ENCODE measurements at regions not wholly inside any gene's neighbourhood (a gene's known extent, or its start where the extent isn't known, plus 50 kb on each side); places are given as distances from the start of the nearest gene placed in this dataset.

DNA sequence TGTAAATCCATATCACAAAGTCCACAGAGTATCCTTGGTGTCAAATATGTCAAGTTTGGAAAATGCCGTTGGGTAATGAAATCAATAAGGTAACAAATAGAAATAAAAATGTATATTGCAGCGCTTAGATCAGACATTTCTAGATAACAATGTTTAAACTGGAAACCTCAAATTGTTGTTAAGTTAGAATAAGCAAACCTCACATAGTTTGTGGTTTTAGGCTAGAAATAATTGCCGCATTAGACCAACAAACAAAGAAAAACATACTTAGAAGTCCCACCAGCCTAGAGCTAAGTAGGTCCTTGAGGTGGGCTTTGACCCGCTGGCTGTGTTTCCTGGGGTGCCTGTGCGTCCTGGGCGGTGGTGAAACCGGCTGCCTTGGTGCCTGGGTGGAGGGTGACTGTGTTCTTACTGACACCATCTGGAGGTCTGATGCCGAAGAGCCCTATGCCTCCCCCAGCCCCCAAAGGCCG lies 71.4 kb downstream of the DACT2 start:
- TF ChIP-seq, protein P1, sequence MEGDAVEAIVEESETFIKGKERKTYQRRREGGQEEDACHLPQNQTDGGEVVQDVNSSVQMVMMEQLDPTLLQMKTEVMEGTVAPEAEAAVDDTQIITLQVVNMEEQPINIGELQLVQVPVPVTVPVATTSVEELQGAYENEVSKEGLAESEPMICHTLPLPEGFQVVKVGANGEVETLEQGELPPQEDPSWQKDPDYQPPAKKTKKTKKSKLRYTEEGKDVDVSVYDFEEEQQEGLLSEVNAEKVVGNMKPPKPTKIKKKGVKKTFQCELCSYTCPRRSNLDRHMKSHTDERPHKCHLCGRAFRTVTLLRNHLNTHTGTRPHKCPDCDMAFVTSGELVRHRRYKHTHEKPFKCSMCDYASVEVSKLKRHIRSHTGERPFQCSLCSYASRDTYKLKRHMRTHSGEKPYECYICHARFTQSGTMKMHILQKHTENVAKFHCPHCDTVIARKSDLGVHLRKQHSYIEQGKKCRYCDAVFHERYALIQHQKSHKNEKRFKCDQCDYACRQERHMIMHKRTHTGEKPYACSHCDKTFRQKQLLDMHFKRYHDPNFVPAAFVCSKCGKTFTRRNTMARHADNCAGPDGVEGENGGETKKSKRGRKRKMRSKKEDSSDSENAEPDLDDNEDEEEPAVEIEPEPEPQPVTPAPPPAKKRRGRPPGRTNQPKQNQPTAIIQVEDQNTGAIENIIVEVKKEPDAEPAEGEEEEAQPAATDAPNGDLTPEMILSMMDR (IDR thresholded peaks at IDR 0.05): no peak
- TF ChIP-seq EZH2 (IDR thresholded peaks at IDR 0.05; ENCODE audit: borderline replicate concordance, insufficient read depth, low read depth, low read length, poor library complexity, severe bottlenecking): no peak
